ENCODE measurements at regions not wholly inside any gene's neighbourhood (a gene's known extent, or its start where the extent isn't known, plus 50 kb on each side); places are given as distances from the start of the nearest gene placed in this dataset.

- TF ChIP-seq CTCF (IDR thresholded peaks at IDR 0.05; ENCODE audit: insufficient read depth, low read length, poor library complexity, severe bottlenecking) (no peak), EZH2phosphoT487 (conservative IDR thresholded peaks at IDR 0.05; ENCODE audit: low read length) (no peak)
Observed at GRCh38 chr17:70994194-70994593, 824.9 kb downstream of the KCNJ2 start.
